ENCODE measurements at regions not wholly inside any gene's neighbourhood (a gene's known extent, or its start where the extent isn't known, plus 50 kb on each side); places are given as distances from the start of the nearest gene placed in this dataset.

DNA sequence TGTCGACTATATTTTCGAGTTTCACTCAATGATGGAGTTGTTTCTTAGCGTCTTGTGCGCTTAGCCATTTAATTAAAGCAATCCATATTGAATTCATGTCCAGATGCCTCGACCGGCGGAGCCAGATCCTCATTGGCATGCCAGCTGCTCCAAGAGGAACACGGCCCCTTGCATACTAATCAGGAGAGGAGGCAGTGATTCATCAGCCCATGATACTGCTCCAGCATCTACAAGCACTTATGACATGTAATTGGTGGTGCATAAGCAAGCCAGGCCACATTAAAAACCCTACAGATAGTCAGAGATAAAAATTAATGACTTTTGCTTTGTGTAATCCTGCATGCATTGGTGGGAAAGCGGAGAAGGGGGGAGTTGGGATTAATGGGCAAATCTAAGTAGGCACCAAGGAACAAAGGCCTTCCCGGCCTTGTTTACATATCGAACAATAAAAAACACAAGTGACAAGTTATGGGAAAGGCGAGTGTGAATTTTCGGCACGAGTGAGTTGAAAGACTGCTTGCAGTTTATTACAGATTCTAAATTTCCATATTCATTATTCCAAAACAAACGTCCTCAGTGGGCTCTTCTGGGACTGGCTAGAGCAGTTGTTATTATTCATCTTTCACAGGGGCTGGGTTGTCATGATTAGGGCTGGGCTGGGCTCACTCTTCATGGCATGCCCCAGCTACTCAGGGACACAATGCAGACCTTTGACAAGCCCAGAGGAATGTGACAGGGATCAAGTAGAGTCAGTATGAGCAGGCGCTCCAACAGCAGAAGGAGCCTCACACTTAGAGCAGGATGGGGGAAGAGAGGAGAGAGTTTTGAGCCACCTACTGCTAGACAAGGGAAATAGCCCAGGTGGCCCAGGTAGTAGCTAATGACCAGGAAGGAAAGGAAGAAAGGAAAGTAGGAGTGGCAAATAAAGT, 281.7 kb upstream of the ZFHX3 start:
- TF ChIP-seq, protein P1, sequence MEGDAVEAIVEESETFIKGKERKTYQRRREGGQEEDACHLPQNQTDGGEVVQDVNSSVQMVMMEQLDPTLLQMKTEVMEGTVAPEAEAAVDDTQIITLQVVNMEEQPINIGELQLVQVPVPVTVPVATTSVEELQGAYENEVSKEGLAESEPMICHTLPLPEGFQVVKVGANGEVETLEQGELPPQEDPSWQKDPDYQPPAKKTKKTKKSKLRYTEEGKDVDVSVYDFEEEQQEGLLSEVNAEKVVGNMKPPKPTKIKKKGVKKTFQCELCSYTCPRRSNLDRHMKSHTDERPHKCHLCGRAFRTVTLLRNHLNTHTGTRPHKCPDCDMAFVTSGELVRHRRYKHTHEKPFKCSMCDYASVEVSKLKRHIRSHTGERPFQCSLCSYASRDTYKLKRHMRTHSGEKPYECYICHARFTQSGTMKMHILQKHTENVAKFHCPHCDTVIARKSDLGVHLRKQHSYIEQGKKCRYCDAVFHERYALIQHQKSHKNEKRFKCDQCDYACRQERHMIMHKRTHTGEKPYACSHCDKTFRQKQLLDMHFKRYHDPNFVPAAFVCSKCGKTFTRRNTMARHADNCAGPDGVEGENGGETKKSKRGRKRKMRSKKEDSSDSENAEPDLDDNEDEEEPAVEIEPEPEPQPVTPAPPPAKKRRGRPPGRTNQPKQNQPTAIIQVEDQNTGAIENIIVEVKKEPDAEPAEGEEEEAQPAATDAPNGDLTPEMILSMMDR (IDR thresholded peaks at IDR 0.05), result no peak
- TF ChIP-seq TAF1 (IDR thresholded peaks at IDR 0.05; ENCODE audit: borderline replicate concordance, low read depth, low read length) (no peak), CHD2 (IDR thresholded peaks at IDR 0.05; ENCODE audit: low read length, partially characterized antibody) (no peak), RAD21 (IDR thresholded peaks at IDR 0.05; ENCODE audit: low read length) (no peak), SMC3 (IDR thresholded peaks at IDR 0.05; ENCODE audit: low read depth, low read length) (no peak), EZH2phosphoT487 (IDR thresholded peaks at IDR 0.05; ENCODE audit: borderline replicate concordance, low read depth) (no peak)
- TF ChIP-seq, protein P2, sequence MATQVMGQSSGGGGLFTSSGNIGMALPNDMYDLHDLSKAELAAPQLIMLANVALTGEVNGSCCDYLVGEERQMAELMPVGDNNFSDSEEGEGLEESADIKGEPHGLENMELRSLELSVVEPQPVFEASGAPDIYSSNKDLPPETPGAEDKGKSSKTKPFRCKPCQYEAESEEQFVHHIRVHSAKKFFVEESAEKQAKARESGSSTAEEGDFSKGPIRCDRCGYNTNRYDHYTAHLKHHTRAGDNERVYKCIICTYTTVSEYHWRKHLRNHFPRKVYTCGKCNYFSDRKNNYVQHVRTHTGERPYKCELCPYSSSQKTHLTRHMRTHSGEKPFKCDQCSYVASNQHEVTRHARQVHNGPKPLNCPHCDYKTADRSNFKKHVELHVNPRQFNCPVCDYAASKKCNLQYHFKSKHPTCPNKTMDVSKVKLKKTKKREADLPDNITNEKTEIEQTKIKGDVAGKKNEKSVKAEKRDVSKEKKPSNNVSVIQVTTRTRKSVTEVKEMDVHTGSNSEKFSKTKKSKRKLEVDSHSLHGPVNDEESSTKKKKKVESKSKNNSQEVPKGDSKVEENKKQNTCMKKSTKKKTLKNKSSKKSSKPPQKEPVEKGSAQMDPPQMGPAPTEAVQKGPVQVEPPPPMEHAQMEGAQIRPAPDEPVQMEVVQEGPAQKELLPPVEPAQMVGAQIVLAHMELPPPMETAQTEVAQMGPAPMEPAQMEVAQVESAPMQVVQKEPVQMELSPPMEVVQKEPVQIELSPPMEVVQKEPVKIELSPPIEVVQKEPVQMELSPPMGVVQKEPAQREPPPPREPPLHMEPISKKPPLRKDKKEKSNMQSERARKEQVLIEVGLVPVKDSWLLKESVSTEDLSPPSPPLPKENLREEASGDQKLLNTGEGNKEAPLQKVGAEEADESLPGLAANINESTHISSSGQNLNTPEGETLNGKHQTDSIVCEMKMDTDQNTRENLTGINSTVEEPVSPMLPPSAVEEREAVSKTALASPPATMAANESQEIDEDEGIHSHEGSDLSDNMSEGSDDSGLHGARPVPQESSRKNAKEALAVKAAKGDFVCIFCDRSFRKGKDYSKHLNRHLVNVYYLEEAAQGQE (IDR thresholded peaks at IDR 0.05; ENCODE audit: low read depth, low read length), result no peak
- TF ChIP-seq, protein P3, sequence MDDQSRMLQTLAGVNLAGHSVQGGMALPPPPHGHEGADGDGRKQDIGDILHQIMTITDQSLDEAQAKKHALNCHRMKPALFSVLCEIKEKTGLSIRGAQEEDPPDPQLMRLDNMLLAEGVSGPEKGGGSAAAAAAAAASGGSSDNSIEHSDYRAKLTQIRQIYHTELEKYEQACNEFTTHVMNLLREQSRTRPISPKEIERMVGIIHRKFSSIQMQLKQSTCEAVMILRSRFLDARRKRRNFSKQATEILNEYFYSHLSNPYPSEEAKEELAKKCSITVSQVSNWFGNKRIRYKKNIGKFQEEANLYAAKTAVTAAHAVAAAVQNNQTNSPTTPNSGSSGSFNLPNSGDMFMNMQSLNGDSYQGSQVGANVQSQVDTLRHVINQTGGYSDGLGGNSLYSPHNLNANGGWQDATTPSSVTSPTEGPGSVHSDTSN (IDR thresholded peaks at IDR 0.05), result no peak

Data from SK-N-SH (cell line).